Iris pigment epithelial cell (primary cell): ENCODE measurements at regions not wholly inside any gene's neighbourhood (a gene's known extent, or its start where the extent isn't known, plus 50 kb on each side); places are given as distances from the start of the nearest gene placed in this dataset.
A peak's percentile ranks its signal among the peaks of the same experiment; 100 is the strongest.

ENCODE experiments used
- DNase-seq: peaks from one replicate; pipeline ENCODE4 v3.0.0-alpha.2; 2011; ENCODE audit warnings: low read depth

- DNase-seq: peak; percentile 33
These were observed 201.7 kb upstream of the NLRP1 start for GRCh38 chr17:5785867-5786509.

GRCh38 chr17:5786510-5786875 lies 202.2 kb upstream of the NLRP1 start:
- no peak for DNase-seq

- DNase-seq: peak; percentile 21
These were observed 204.1 kb upstream of the NLRP1 start for GRCh38 chr17:5788266-5788900.

GRCh38 chr17:5789528-5789927 lies 205.2 kb upstream of the NLRP1 start:
- DNase-seq: peak; percentile 41

GRCh38 chr17:5793157-5793556 lies 208.8 kb upstream of the NLRP1 start:
- no peak for DNase-seq

- DNase-seq: peak; percentile 37
These were observed 209.6 kb upstream of the NLRP1 start for GRCh38 chr17:5793899-5794298.

- no peak for DNase-seq
These were observed 210.1 kb upstream of the NLRP1 start for GRCh38 chr17:5794385-5794784.

- no peak for DNase-seq
These were observed 210.7 kb upstream of the NLRP1 start for GRCh38 chr17:5794881-5795506.

GRCh38 chr17:5797447-5798050 lies 213.2 kb upstream of the NLRP1 start:
- DNase-seq: no peak

- no peak for DNase-seq
These were observed 213.8 kb upstream of the NLRP1 start for GRCh38 chr17:5798094-5798493.

- no peak for DNase-seq
These were observed 215.8 kb upstream of the NLRP1 start for GRCh38 chr17:5800131-5800530.

GRCh38 chr17:5800646-5801045 lies 216.3 kb upstream of the NLRP1 start:
- DNase-seq: no peak

- DNase-seq: no peak
These were observed 219.9 kb upstream of the NLRP1 start for GRCh38 chr17:5804251-5804650.

GRCh38 chr17:5809056-5809455 lies 224.7 kb upstream of the NLRP1 start:
- DNase-seq: no peak

GRCh38 chr17:5809580-5810188 lies 225.4 kb upstream of the NLRP1 start:
- no peak for DNase-seq

GRCh38 chr17:5812590-5812989 lies 228.3 kb upstream of the NLRP1 start:
- DNase-seq: no peak

- no peak for DNase-seq
These were observed 229.0 kb upstream of the NLRP1 start for GRCh38 chr17:5813357-5813756.

GRCh38 chr17:5815396-5815795 lies 231.1 kb upstream of the NLRP1 start:
- no peak for DNase-seq

GRCh38 chr17:5816491-5817070 lies 232.3 kb upstream of the NLRP1 start:
- DNase-seq: no peak

GRCh38 chr17:5817475-5818395 lies 233.4 kb upstream of the NLRP1 start:
- no peak for DNase-seq

GRCh38 chr17:5819396-5819795 lies 235.1 kb upstream of the NLRP1 start:
- DNase-seq: no peak
